Liver (tissue), 8 donors: ENCODE measurements at regions not wholly inside any gene's neighbourhood (a gene's known extent, or its start where the extent isn't known, plus 50 kb on each side); places are given as distances from the start of the nearest gene placed in this dataset.

ENCODE experiments used
- DNase-seq: peaks from one replicate; pipeline ENCODE4 v3.0.0-alpha.2; 2017; ENCODE audit warnings: low spot score
- H3K27ac ChIP-seq, 2 donors: one replicate each; pipeline ENCODE4 v1.7.0; 2013; ENCODE audit warnings: inconsistent platforms in 2 of 2, low read length in 2 of 2, control low read depth in 1 of 2, low read depth in 1 of 2, mild to moderate bottlenecking in 1 of 2
- H3K27me3 ChIP-seq, 4 donors: one replicate each; pipeline versions ENCODE4 v1.6.1 to v1.7.0; 2013; ENCODE audit warnings: low read length in 3 of 4, inconsistent platforms in 1 of 4, mild to moderate bottlenecking in 1 of 4, moderate library complexity in 1 of 4; ENCODE audit not compliant: control insufficient read depth in 4 of 4, insufficient read depth in 4 of 4
- H3K36me3 ChIP-seq, 4 donors: one replicate each; pipeline versions ENCODE4 v1.6.1 to v1.7.0; 2013; ENCODE audit warnings: low read length in 3 of 4, mild to moderate bottlenecking in 3 of 4, low read depth in 1 of 4, moderate library complexity in 1 of 4; ENCODE audit not compliant: control insufficient read depth in 4 of 4, insufficient read depth in 3 of 4
- H3K4me1 ChIP-seq, 4 donors: one replicate each; pipeline versions ENCODE4 v1.6.1 to v1.7.0; 2013; ENCODE audit warnings: low read length in 3 of 4, mild to moderate bottlenecking in 3 of 4, moderate library complexity in 1 of 4; ENCODE audit not compliant: control insufficient read depth in 4 of 4, insufficient read depth in 4 of 4
- H3K4me3 ChIP-seq, 3 donors: one replicate each; pipeline versions ENCODE4 v1.6.1 to v1.7.0; 2013; ENCODE audit warnings: low read length in 3 of 3, control low read depth in 1 of 3, low read depth in 1 of 3, mild to moderate bottlenecking in 1 of 3
- H3K9ac ChIP-seq, 2 donors: one replicate each; pipeline ENCODE4 v1.7.0; 2013; ENCODE audit warnings: low read length in 2 of 2, mild to moderate bottlenecking in 2 of 2, moderate library complexity in 2 of 2, control low read depth in 1 of 2, low read depth in 1 of 2
- H3K9me3 ChIP-seq, 4 donors: one replicate each; pipeline versions ENCODE4 v1.6.1 to v1.7.0; 2013; ENCODE audit warnings: low read length in 3 of 4; ENCODE audit not compliant: control insufficient read depth in 4 of 4
- EGR1 ChIP-seq, 2 donors: IDR thresholded peaks; 2 replicates each; pipeline ENCODE4 v1.6.1; 2016 to 2018; ENCODE audit warnings: antibody characterized with exemption in 2 of 2, low read depth in 2 of 2
- FOXA1 ChIP-seq: IDR thresholded peaks from 2 replicates; pipeline ENCODE4 v1.6.1; 2016; ENCODE audit warnings: antibody characterized with exemption
- FOXA2 ChIP-seq: IDR thresholded peaks from 2 replicates; pipeline ENCODE4 v1.6.1; 2016; ENCODE audit warnings: antibody characterized with exemption
- HNF4A ChIP-seq, 2 donors: conservative IDR thresholded peaks; 2 replicates each; pipeline ENCODE4 v1.6.1; 2016; ENCODE audit warnings: antibody characterized with exemption in 2 of 2, mild to moderate bottlenecking in 2 of 2
- JUND ChIP-seq, 2 donors: IDR thresholded peaks; 2 replicates each; pipeline ENCODE4 v1.6.1; 2016; ENCODE audit warnings: antibody characterized with exemption in 2 of 2
- NR2F2 ChIP-seq: IDR thresholded peaks from 2 replicates; pipeline ENCODE4 v1.6.1; 2016; ENCODE audit warnings: antibody characterized with exemption
- RXRA ChIP-seq, 2 donors: IDR thresholded peaks; 2 replicates each; pipeline ENCODE4 v1.6.1; 2017 to 2018; ENCODE audit warnings: antibody characterized with exemption in 2 of 2, mild to moderate bottlenecking in 1 of 2
- SP1 ChIP-seq: IDR thresholded peaks from 2 replicates; pipeline ENCODE4 v1.6.1; 2018; ENCODE audit warnings: antibody characterized with exemption, mild to moderate bottlenecking
- TAF1 ChIP-seq: conservative IDR thresholded peaks from 2 replicates; pipeline ENCODE4 v1.6.1; 2016; ENCODE audit warnings: antibody characterized with exemption, mild to moderate bottlenecking
- YY1 ChIP-seq: IDR thresholded peaks from 2 replicates; pipeline ENCODE4 v1.6.1; 2016; ENCODE audit warnings: antibody characterized with exemption, mild to moderate bottlenecking
- WGBS: extraction: QIAGEN DNeasy Blood & Tissue Kit; methylation state at CpG from one replicate; pipeline ENCODE4 v1.1.7; 2013; 5-methylcytosine and 5-hydroxymethylcytosine counted together
- TF ChIP-seq, protein P1 (sequence below): fragments of 150-350 bp; IDR thresholded peaks from 2 replicates; pipeline ENCODE4 v1.5.1; 2017; ENCODE audit warnings: improper control_type of control experiment, low read depth, low read length; ENCODE audit not compliant: missing input control
- TF ChIP-seq, protein P2 (sequence below): IDR thresholded peaks from 2 replicates; pipeline ENCODE4 v1.6.1; 2016; ENCODE audit warnings: antibody characterized with exemption
- TF ChIP-seq, protein P3 (sequence below): IDR thresholded peaks from 2 replicates; pipeline ENCODE4 v1.6.1; 2016; ENCODE audit warnings: antibody characterized with exemption, mild to moderate bottlenecking
- TF ChIP-seq, protein P4 (sequence below): IDR thresholded peaks from 2 replicates; pipeline ENCODE4 v1.6.1; 2016; ENCODE audit warnings: antibody characterized with exemption
- donor health status: healthy.
- donor health status: healthy.
- donor health status: healthy.
- donor health status: healthy.
- donor health status: healthy.

DNA sequence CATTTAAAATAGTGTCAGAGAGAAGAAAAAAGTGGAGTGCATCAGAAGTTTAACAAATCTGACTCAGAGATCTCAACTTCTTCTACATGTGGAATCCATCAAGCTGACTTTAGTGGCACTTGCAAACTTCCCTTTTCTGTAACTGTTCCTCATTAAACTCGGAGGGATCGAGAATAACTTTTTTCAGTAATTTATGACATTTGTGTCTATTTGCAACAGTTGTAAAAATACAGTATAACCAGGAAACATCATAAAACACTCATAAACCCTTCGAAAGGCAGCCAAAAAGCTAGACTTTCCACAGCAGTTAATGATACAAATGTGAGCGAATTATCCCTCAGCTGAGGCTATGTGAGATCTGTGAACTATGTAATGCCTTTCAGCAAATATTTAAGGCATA, 1936.8 kb upstream of the SEL1L start (continued):
- no peak for TF ChIP-seq JUND (IDR thresholded peaks at IDR 0.05)
- TF ChIP-seq FOXA2: no peak
- no peak for TF ChIP-seq EGR1 (IDR thresholded peaks at IDR 0.05; ENCODE audit: low read depth in 2 of 2)
- TF ChIP-seq, protein P1, sequence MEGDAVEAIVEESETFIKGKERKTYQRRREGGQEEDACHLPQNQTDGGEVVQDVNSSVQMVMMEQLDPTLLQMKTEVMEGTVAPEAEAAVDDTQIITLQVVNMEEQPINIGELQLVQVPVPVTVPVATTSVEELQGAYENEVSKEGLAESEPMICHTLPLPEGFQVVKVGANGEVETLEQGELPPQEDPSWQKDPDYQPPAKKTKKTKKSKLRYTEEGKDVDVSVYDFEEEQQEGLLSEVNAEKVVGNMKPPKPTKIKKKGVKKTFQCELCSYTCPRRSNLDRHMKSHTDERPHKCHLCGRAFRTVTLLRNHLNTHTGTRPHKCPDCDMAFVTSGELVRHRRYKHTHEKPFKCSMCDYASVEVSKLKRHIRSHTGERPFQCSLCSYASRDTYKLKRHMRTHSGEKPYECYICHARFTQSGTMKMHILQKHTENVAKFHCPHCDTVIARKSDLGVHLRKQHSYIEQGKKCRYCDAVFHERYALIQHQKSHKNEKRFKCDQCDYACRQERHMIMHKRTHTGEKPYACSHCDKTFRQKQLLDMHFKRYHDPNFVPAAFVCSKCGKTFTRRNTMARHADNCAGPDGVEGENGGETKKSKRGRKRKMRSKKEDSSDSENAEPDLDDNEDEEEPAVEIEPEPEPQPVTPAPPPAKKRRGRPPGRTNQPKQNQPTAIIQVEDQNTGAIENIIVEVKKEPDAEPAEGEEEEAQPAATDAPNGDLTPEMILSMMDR: no peak

DNA sequence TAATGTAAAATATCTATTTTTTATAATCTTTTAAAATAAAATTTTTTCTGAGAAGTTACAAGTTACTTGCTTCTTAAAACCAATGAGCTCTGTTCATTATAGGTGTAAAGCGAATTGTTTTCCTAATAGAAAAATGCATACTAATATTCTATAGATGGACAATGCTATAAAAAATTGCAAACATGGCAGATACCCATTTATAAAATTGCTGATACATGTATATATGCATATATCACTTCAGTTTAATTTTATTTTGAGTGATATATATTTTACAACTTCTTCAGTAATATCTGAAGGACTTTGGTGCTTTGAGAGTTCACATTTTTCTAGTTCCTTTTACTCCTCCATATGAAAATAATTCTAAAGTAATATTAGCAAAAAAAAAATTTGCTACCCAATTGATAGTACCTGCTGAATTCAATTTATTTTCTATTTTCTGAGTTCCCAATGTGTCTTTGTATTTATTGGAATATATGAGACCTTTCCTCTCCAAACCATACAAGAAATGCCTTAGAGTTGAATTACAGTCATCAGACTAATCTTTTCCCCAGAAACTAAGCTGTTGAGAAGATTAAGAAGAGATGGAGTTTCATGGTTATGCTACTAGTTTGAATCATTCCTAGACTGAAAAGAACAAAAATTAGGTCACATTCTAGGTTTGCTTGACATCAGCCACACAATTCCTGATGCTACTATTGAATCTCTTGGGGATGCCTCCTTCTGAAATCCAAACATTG, 1937.5 kb upstream of the SEL1L start:
- TF ChIP-seq, protein P2, sequence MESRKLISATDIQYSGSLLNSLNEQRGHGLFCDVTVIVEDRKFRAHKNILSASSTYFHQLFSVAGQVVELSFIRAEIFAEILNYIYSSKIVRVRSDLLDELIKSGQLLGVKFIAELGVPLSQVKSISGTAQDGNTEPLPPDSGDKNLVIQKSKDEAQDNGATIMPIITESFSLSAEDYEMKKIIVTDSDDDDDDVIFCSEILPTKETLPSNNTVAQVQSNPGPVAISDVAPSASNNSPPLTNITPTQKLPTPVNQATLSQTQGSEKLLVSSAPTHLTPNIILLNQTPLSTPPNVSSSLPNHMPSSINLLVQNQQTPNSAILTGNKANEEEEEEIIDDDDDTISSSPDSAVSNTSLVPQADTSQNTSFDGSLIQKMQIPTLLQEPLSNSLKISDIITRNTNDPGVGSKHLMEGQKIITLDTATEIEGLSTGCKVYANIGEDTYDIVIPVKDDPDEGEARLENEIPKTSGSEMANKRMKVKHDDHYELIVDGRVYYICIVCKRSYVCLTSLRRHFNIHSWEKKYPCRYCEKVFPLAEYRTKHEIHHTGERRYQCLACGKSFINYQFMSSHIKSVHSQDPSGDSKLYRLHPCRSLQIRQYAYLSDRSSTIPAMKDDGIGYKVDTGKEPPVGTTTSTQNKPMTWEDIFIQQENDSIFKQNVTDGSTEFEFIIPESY: no peak
- TF ChIP-seq FOXA1 (no peak), SP1 (no peak), NR2F2 (no peak)
- TF ChIP-seq, protein P1: no peak
- Histone ChIP-seq H3K9ac (no peak overlapping the region), H3K36me3 (no peaks in the 10 kb centered on the region), H3K4me1 (no peaks in the 10 kb centered on the region), H3K4me3 (no peak overlapping the region), H3K9me3 (no peaks in the 10 kb centered on the region), H3K27me3 (no peaks in the 10 kb centered on the region), H3K27ac (no peak overlapping the region)
- 74% methylated on average over 1 of the region's 1 CpG for WGBS
- no peak for DNase-seq

DNA sequence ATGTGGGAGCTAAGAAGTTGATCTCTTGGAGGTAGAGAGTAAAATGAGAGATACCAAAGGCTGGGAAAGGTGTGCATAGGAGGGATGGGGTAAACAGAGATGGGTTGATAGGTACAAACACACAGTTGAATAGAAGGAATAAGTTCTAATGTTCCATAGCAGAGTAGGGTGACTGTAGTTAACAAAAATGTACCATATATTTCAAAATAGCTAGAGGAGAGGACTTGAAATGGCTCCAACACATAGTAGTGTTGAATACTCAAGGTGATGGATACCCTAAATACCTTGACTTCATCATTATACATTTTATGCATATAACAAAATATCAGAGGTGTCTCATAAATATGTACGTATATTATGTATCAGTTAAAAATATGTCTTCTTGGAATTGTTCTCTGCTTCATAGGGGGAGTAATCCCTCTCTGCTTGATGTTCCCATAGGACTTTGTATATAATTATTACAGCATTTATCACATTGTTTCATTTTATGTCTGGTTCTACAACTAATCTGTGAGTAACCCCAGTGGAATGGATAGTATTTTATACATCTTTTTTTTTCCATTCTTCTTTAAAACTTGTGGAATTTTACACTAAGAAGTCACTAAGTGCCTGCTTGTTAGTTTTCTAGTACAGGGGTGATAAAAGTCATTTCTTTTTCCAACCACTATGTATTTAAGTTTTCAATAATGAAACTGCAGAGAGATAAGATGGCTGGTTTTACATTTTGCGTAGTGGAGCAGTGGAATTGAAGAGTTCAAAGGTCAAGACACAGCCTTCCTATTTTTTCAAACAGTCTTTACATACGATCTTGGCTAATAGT, 1940.0 kb upstream of the SEL1L start:
- Histone ChIP-seq H3K9ac (no peak overlapping the region), H3K4me1 (no peaks in the 10 kb centered on the region), H3K36me3 (no peaks in the 10 kb centered on the region), H3K27me3 (no peaks in the 10 kb centered on the region), H3K4me3 (no peak overlapping the region), H3K27ac (no peak overlapping the region), H3K9me3 (no peaks in the 10 kb centered on the region)
- 59% methylated on average over 3 of the region's 3 CpGs for WGBS
- DNase-seq: no peak
- TF ChIP-seq HNF4A (conservative IDR thresholded peaks at IDR 0.05): no peak
- TF ChIP-seq TAF1: no peak
- TF ChIP-seq NR2F2: no peak
- TF ChIP-seq, protein P2: no peak
- no peak for TF ChIP-seq RXRA (IDR thresholded peaks at IDR 0.05)
- TF ChIP-seq FOXA2: no peak
- TF ChIP-seq, protein P3, sequence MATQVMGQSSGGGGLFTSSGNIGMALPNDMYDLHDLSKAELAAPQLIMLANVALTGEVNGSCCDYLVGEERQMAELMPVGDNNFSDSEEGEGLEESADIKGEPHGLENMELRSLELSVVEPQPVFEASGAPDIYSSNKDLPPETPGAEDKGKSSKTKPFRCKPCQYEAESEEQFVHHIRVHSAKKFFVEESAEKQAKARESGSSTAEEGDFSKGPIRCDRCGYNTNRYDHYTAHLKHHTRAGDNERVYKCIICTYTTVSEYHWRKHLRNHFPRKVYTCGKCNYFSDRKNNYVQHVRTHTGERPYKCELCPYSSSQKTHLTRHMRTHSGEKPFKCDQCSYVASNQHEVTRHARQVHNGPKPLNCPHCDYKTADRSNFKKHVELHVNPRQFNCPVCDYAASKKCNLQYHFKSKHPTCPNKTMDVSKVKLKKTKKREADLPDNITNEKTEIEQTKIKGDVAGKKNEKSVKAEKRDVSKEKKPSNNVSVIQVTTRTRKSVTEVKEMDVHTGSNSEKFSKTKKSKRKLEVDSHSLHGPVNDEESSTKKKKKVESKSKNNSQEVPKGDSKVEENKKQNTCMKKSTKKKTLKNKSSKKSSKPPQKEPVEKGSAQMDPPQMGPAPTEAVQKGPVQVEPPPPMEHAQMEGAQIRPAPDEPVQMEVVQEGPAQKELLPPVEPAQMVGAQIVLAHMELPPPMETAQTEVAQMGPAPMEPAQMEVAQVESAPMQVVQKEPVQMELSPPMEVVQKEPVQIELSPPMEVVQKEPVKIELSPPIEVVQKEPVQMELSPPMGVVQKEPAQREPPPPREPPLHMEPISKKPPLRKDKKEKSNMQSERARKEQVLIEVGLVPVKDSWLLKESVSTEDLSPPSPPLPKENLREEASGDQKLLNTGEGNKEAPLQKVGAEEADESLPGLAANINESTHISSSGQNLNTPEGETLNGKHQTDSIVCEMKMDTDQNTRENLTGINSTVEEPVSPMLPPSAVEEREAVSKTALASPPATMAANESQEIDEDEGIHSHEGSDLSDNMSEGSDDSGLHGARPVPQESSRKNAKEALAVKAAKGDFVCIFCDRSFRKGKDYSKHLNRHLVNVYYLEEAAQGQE: no peak
- TF ChIP-seq, protein P4, sequence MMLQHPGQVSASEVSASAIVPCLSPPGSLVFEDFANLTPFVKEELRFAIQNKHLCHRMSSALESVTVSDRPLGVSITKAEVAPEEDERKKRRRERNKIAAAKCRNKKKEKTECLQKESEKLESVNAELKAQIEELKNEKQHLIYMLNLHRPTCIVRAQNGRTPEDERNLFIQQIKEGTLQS: no peak
- TF ChIP-seq YY1: no peak
- TF ChIP-seq JUND (IDR thresholded peaks at IDR 0.05): no peak
